Hepatocyte (in vitro differentiated cells): ENCODE measurements at regions not wholly inside any gene's neighbourhood (a gene's known extent, or its start where the extent isn't known, plus 50 kb on each side); places are given as distances from the start of the nearest gene placed in this dataset.
A peak's percentile ranks its signal among the peaks of the same experiment; 100 is the strongest.

ENCODE experiments used
- DNase-seq: peaks from one replicate; pipeline ENCODE4 v3.0.0-alpha.2; 2016; ENCODE audit warnings: low spot score
- H2AFZ ChIP-seq: fragments of 200-600 bp; sonication (generic); 2 replicates; pipeline ENCODE4 v1.6.0; 2016; ENCODE audit warnings: antibody characterized with exemption, mild to moderate bottlenecking
- H3K27ac ChIP-seq: fragments of 200-600 bp; sonication (generic); 2 replicates; pipeline ENCODE4 v1.5.1; 2016; ENCODE audit warnings: mild to moderate bottlenecking
- H3K27me3 ChIP-seq: fragments of 200-600 bp; sonication (generic); 2 replicates; pipeline ENCODE4 v1.6.1; 2016
- H3K36me3 ChIP-seq: fragments of 200-600 bp; sonication (generic); replicated peaks from 2 replicates; pipeline ENCODE4 v1.5.1; 2016; ENCODE audit warnings: low read depth; ENCODE audit not compliant: insufficient read depth
- H3K4me1 ChIP-seq: fragments of 200-600 bp; sonication (generic); 2 replicates; pipeline ENCODE4 v1.5.1; 2016; ENCODE audit warnings: mild to moderate bottlenecking, moderate library complexity; ENCODE audit not compliant: insufficient read depth
- H3K4me2 ChIP-seq: fragments of 200-600 bp; sonication (generic); 2 replicates; pipeline ENCODE4 v1.6.0; 2016
- H3K4me3 ChIP-seq: fragments of 200-600 bp; sonication (generic); 2 replicates; pipeline ENCODE4 v1.5.1; 2016; ENCODE audit warnings: mild to moderate bottlenecking
- H3K79me2 ChIP-seq: fragments of 200-600 bp; sonication (generic); 2 replicates; pipeline ENCODE4 v1.6.0; 2017; ENCODE audit warnings: mild to moderate bottlenecking
- H3K9me2 ChIP-seq: fragments of 200-600 bp; sonication (generic); replicated peaks from 2 replicates; pipeline ENCODE4 v1.6.0; 2017; ENCODE audit warnings: mild to moderate bottlenecking; ENCODE audit not compliant: insufficient read depth
- H3K9me3 ChIP-seq: fragments of 200-600 bp; sonication (generic); 2 replicates; pipeline ENCODE4 v1.5.1; 2016; ENCODE audit warnings: low read depth, mild to moderate bottlenecking
- H4K20me1 ChIP-seq: fragments of 200-600 bp; sonication (generic); 2 replicates; pipeline ENCODE4 v1.6.0; 2016; ENCODE audit warnings: mild to moderate bottlenecking; ENCODE audit not compliant: insufficient read depth, poor library complexity, severe bottlenecking
- EZH2 ChIP-seq: fragments of 200-600 bp; sonication (generic); IDR thresholded peaks from 2 replicates; pipeline ENCODE4 v1.6.1; 2016; ENCODE audit warnings: antibody characterized with exemption, mild to moderate bottlenecking, borderline replicate concordance
- EZH2phosphoT487 ChIP-seq: fragments of 200-600 bp; sonication (generic); IDR thresholded peaks from one replicate; pipeline ENCODE4 v1.6.1; 2018; ENCODE audit warnings: antibody characterized with exemption, mild to moderate bottlenecking, low read depth, moderate library complexity; ENCODE audit not compliant: unreplicated experiment, severe bottlenecking
- WGBS: methylation state at CpG from one replicate; pipeline ENCODE4 v1.1.6; 2016; ENCODE audit warnings: low lambda C conversion rate; ENCODE audit errors: missing lambda C conversion rate; 5-methylcytosine and 5-hydroxymethylcytosine counted together
- TF ChIP-seq, protein P1 (sequence below): fragments of 200-600 bp; sonication (generic); IDR thresholded peaks from 2 replicates; pipeline ENCODE4 v1.5.1; 2016; ENCODE audit warnings: antibody characterized with exemption, mild to moderate bottlenecking; ENCODE audit not compliant: poor library complexity

DNA sequence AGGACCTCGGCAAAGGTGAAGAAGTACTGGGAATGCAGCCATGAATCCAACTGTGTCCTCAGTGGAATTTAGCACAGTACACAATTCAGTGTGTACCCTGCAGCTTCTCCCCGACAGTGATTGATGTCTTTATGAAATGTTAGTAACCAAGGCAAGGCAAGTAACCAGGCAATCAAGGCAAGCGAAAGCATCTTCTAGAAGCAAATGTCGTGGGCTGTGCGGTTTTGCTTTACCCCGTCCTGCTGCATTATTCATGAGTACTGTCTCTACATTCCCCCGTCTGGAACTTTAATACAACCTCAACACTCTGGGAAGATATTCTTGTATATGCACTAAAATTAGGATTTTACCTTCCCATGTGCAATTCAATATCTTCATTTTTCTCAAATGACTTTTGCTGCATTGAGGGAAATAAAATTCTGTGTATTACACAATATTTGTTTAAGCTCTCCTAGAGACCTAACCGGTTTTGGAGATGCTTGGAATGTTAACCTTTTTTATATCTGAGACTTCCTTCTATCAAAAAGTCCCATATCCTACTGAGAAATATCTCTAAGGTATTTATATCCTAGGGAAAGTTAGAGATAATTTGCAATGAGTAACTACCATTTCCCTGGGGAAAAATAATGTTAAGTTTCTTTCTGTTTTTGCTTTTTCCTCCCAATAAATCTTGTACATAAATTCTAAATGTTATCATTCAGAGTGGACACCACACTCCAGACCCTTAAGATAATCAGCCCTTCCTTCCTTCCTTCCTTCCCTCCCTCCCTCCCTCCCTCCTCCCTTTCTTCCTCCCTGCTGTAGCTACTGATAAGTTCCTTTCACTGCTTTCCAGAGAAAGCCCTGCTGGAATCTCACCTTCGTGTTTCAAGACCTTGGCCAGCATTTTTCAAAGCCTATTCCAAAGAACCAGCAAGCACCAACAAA is 51.9 kb upstream of the ADORA2B start:
- TF ChIP-seq, protein P1, sequence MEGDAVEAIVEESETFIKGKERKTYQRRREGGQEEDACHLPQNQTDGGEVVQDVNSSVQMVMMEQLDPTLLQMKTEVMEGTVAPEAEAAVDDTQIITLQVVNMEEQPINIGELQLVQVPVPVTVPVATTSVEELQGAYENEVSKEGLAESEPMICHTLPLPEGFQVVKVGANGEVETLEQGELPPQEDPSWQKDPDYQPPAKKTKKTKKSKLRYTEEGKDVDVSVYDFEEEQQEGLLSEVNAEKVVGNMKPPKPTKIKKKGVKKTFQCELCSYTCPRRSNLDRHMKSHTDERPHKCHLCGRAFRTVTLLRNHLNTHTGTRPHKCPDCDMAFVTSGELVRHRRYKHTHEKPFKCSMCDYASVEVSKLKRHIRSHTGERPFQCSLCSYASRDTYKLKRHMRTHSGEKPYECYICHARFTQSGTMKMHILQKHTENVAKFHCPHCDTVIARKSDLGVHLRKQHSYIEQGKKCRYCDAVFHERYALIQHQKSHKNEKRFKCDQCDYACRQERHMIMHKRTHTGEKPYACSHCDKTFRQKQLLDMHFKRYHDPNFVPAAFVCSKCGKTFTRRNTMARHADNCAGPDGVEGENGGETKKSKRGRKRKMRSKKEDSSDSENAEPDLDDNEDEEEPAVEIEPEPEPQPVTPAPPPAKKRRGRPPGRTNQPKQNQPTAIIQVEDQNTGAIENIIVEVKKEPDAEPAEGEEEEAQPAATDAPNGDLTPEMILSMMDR, result no peak
- TF ChIP-seq EZH2, result no peak
- TF ChIP-seq EZH2phosphoT487, result no peak
- no peak overlapping the region for H3K27ac ChIP-seq
- no peaks in the 10 kb centered on the region for H3K9me2 ChIP-seq
- no peaks in the 10 kb centered on the region for H3K9me3 ChIP-seq
- H3K27me3 ChIP-seq, result no peaks in the 10 kb centered on the region
- 45% methylated on average over 9 of the region's 9 CpGs for WGBS
- no peak overlapping the region for H3K4me3 ChIP-seq
- peak overlapping the region; percentile 11 for H3K4me2 ChIP-seq
- no peaks in the 10 kb centered on the region for H4K20me1 ChIP-seq
- H3K4me1 ChIP-seq, result peaks cover 6% of the 10 kb centered on the region
- no peak for DNase-seq
- H3K36me3 ChIP-seq, result no peaks in the 10 kb centered on the region
- H2AFZ ChIP-seq, result no peak overlapping the region
- no peaks in the 10 kb centered on the region for H3K79me2 ChIP-seq

DNA sequence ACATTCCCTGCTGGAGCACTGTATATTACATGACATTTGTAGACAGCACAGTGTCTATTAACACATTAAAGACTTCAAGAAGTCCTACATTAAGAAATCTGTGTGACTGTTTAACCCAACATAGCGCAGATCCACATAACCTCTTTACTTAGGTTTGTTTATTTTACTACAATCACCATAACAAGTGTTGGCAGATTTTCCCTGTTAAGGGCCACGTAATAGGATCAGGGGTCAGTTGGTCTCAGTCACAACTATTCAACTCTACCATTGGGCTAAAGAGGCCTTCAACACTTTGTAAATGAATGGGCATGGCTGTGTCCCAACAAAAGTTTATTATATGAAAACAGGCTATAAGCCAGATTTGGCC is 51.3 kb upstream of the ADORA2B start:
- 46% methylated on average over 2 of the region's 2 CpGs for WGBS

DNA sequence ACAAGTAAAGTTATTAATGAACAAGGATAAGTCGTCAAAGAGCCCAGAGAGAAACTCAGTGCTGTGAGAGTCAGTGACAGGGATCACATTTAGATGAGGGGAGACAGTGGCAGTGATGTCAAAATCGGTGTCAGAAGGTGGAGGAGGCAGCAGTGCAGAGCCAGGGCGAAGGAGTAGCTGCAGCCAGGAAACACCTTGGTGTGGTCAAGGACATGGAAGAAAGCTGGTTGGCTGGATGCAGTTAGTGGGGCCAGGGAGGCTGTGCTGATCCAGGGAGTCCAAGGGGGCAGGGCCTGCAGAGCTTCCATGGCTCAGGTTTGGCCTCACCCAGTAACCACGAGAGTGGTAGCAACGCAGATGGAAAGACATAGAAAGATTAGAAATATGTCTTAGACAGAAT is 50.7 kb upstream of the ADORA2B start:
- DNase-seq, result no peak
- Histone ChIP-seq H3K4me2 (no peak overlapping the region), H3K9me3 (no peaks in the 10 kb centered on the region), H3K9me2 (no peaks in the 10 kb centered on the region), H4K20me1 (no peaks in the 10 kb centered on the region), H2AFZ (no peak overlapping the region), H3K4me1 (peaks cover 6% of the 10 kb centered on the region), H3K27ac (no peak overlapping the region), H3K79me2 (no peaks in the 10 kb centered on the region), H3K4me3 (no peak overlapping the region), H3K36me3 (no peaks in the 10 kb centered on the region), H3K27me3 (no peaks in the 10 kb centered on the region)
- TF ChIP-seq, protein P1, result no peak
- no peak for TF ChIP-seq EZH2
- no peak for TF ChIP-seq EZH2phosphoT487
- WGBS, result 92% methylated on average over 5 of the region's 5 CpGs

More for the DNA sequence above, 51.3 kb upstream of the ADORA2B start:
- DNase-seq, result no peak
- H3K79me2 ChIP-seq, result no peaks in the 10 kb centered on the region
- H3K9me3 ChIP-seq, result no peaks in the 10 kb centered on the region
- H3K4me1 ChIP-seq, result peaks cover 6% of the 10 kb centered on the region
- no peaks in the 10 kb centered on the region for H3K36me3 ChIP-seq
- H3K9me2 ChIP-seq, result no peaks in the 10 kb centered on the region
- TF ChIP-seq EZH2phosphoT487 (no peak), EZH2 (no peak)
- TF ChIP-seq, protein P1, result no peak
- H3K27ac ChIP-seq, result no peak overlapping the region
- H2AFZ ChIP-seq, result no peak overlapping the region
- no peak overlapping the region for H3K4me3 ChIP-seq
- peak overlapping the region; percentile 11 for H3K4me2 ChIP-seq
- H4K20me1 ChIP-seq, result no peaks in the 10 kb centered on the region
- H3K27me3 ChIP-seq, result no peaks in the 10 kb centered on the region
